H9 (cell line): ENCODE measurements at regions not wholly inside any gene's neighbourhood (a gene's known extent, or its start where the extent isn't known, plus 50 kb on each side); places are given as distances from the start of the nearest gene placed in this dataset.

ENCODE experiments used
- DNase-seq: peaks from one replicate; pipeline ENCODE4 v3.0.0-alpha.2; 2017
- H2AFZ ChIP-seq: one replicate; pipeline ENCODE4 v1.6.1; 2013; ENCODE audit warnings: mild to moderate bottlenecking, low read length, control low read depth, moderate library complexity
- H2AK5ac ChIP-seq: 2 replicates; pipeline ENCODE4 v1.6.1; 2013; ENCODE audit warnings: low read length, control low read depth, mixed read lengths; ENCODE audit not compliant: insufficient read length
- H2BK120ac ChIP-seq: one replicate; pipeline ENCODE4 v1.6.1; 2013; ENCODE audit warnings: low read depth, mild to moderate bottlenecking, low read length, control low read depth, inconsistent platforms; ENCODE audit not compliant: poor library complexity, severe bottlenecking
- H2BK12ac ChIP-seq: 2 replicates; pipeline ENCODE4 v1.6.1; 2013; ENCODE audit warnings: low read length, control low read depth, mixed read lengths, low read depth; ENCODE audit not compliant: insufficient read length
- H2BK15ac ChIP-seq: 2 replicates; pipeline ENCODE4 v1.6.1; 2013; ENCODE audit warnings: low read depth, low read length, control low read depth
- H2BK20ac ChIP-seq: one replicate; pipeline ENCODE4 v1.6.1; 2013; ENCODE audit warnings: low read depth, mild to moderate bottlenecking, low read length, control low read depth, inconsistent platforms; ENCODE audit not compliant: poor library complexity, severe bottlenecking
- H2BK5ac ChIP-seq: 2 replicates; pipeline ENCODE4 v1.6.1; 2013; ENCODE audit warnings: low read length, control low read depth, mixed read lengths; ENCODE audit not compliant: insufficient read length
- H3K14ac ChIP-seq: 2 replicates; pipeline ENCODE4 v1.6.1; 2013; ENCODE audit warnings: low read length, control low read depth; ENCODE audit not compliant: insufficient read depth
- H3K18ac ChIP-seq: 2 replicates; pipeline ENCODE4 v1.6.1; 2013; ENCODE audit warnings: low read depth, mild to moderate bottlenecking, mixed read lengths, low read length, control low read depth; ENCODE audit not compliant: insufficient read length
- H3K23ac ChIP-seq: 2 replicates; pipeline ENCODE4 v1.6.1; 2013; ENCODE audit warnings: low read length, control low read depth, mixed read lengths, low read depth; ENCODE audit not compliant: insufficient read length
- H3K23me2 ChIP-seq: 2 replicates; pipeline ENCODE4 v1.6.1; 2013; ENCODE audit warnings: low read depth, mild to moderate bottlenecking, mixed read lengths, low read length, control low read depth; ENCODE audit not compliant: insufficient read length, poor library complexity, severe bottlenecking
- H3K27ac ChIP-seq: 2 replicates; pipeline ENCODE4 v1.5.1; 2013; ENCODE audit warnings: low read length, control low read depth, mixed read lengths, low read depth; ENCODE audit not compliant: insufficient read length
- H3K27me3 ChIP-seq: 2 replicates; pipeline ENCODE4 v1.6.1; 2013; ENCODE audit warnings: low read length, control low read depth, inconsistent platforms; ENCODE audit not compliant: insufficient read depth
- H3K4ac ChIP-seq: 2 replicates; pipeline ENCODE4 v1.6.1; 2013; ENCODE audit warnings: low read depth, mild to moderate bottlenecking, control low read depth, inconsistent platforms, low read length, moderate library complexity
- H3K4me1 ChIP-seq: 2 replicates; pipeline ENCODE4 v1.6.1; 2013; ENCODE audit warnings: low read length, control low read depth, inconsistent platforms; ENCODE audit not compliant: insufficient read depth
- H3K4me2 ChIP-seq: 2 replicates; pipeline ENCODE4 v1.6.1; 2013; ENCODE audit warnings: low read length, control low read depth, mixed read lengths; ENCODE audit not compliant: insufficient read length, insufficient read depth
- H3K56ac ChIP-seq: 2 replicates; pipeline ENCODE4 v1.6.1; 2013; ENCODE audit warnings: low read depth, mild to moderate bottlenecking, mixed read lengths, low read length, control low read depth; ENCODE audit not compliant: insufficient read length
- H3K79me1 ChIP-seq: 2 replicates; pipeline ENCODE4 v1.6.1; 2013; ENCODE audit warnings: low read depth, mild to moderate bottlenecking, moderate library complexity, low read length, control low read depth, inconsistent platforms; ENCODE audit not compliant: insufficient read depth, poor library complexity, severe bottlenecking
- H3K79me2 ChIP-seq: 2 replicates; pipeline ENCODE4 v1.6.1; 2013; ENCODE audit warnings: low read length, control low read depth, inconsistent platforms; ENCODE audit not compliant: insufficient read depth
- H3K9ac ChIP-seq: 2 replicates; pipeline ENCODE4 v1.6.1; 2013; ENCODE audit warnings: low read length, control low read depth, mixed read lengths; ENCODE audit not compliant: insufficient read length; ENCODE audit errors: extremely low read depth
- H3K9me3 ChIP-seq: one replicate; pipeline ENCODE4 v1.6.1; 2013; ENCODE audit warnings: low read depth, low read length, inconsistent platforms; ENCODE audit not compliant: control insufficient read depth
- H3T11ph ChIP-seq: one replicate; pipeline ENCODE4 v1.6.1; 2013; ENCODE audit warnings: mild to moderate bottlenecking, low read length, control low read depth, inconsistent platforms
- H4K20me1 ChIP-seq: one replicate; pipeline ENCODE4 v1.6.1; 2013; ENCODE audit not compliant: control insufficient read depth, insufficient read length, insufficient read depth
- H4K5ac ChIP-seq: 2 replicates; pipeline ENCODE4 v1.6.1; 2013; ENCODE audit warnings: low read depth, mild to moderate bottlenecking, mixed read lengths, low read length, control low read depth; ENCODE audit not compliant: insufficient read length
- H4K8ac ChIP-seq: replicated peaks from 2 replicates; pipeline ENCODE4 v1.6.1; 2013; ENCODE audit warnings: low read length, control low read depth, mixed read lengths, low read depth; ENCODE audit not compliant: insufficient read length
- H4K91ac ChIP-seq: 2 replicates; pipeline ENCODE4 v1.6.1; 2013; ENCODE audit warnings: low read depth, mild to moderate bottlenecking, moderate library complexity, mixed read lengths, low read length, control low read depth; ENCODE audit not compliant: insufficient read length
- H3K27ac Mint-ChIP-seq, 3 experiments: 2 replicates in 2 of 3; 3 replicates in 1 of 3; pipeline ENCODE4 v1.8.0; 2020 to 2021; ENCODE audit warnings: mixed read lengths in 3 of 3, mild to moderate bottlenecking in 1 of 3, moderate library complexity in 1 of 3
- H3K27me3 Mint-ChIP-seq: 2 replicates; pipeline ENCODE4 v1.8.0; 2021; ENCODE audit warnings: low read depth, mild to moderate bottlenecking, moderate library complexity, mixed read lengths
- H3K36me3 Mint-ChIP-seq, 3 experiments: 2 replicates in 2 of 3; 3 replicates in 1 of 3; pipeline ENCODE4 v1.8.0; 2020 to 2021; ENCODE audit warnings: low read depth in 3 of 3, mixed read lengths in 3 of 3; ENCODE audit not compliant: insufficient read depth in 1 of 3
- H3K4me1 Mint-ChIP-seq, 2 experiments: 2 replicates each; pipeline ENCODE4 v1.8.0; 2020; ENCODE audit warnings: mixed read lengths in 2 of 2
- H3K4me3 Mint-ChIP-seq, 2 experiments: 2 replicates in 1 of 2; 3 replicates in 1 of 2; pipeline ENCODE4 v1.8.0; 2020 to 2021; ENCODE audit warnings: mild to moderate bottlenecking in 2 of 2, mixed read lengths in 2 of 2, moderate library complexity in 1 of 2
- H3K9me3 Mint-ChIP-seq, 2 experiments: 2 replicates in 1 of 2; 3 replicates in 1 of 2; pipeline ENCODE4 v1.8.0; 2020; ENCODE audit warnings: mild to moderate bottlenecking in 2 of 2, mixed read lengths in 2 of 2, moderate library complexity in 1 of 2
- CTCF ChIP-seq: fragments of 200-600 bp; sonication (generic); conservative IDR thresholded peaks from 3 replicates; pipeline ENCODE4 v1.8.0; 2021; ENCODE audit warnings: antibody characterized with exemption, mild to moderate bottlenecking
- WGBS: extraction: QIAGEN DNeasy Blood & Tissue Kit; methylation state at CpG from one replicate; pipeline ENCODE4 v1.1.7; 2013; ENCODE audit warnings: missing lambda C conversion rate, low lambda C conversion rate, mixed read lengths; ENCODE audit not compliant: insufficient read length; ENCODE audit errors: extremely low coverage; 5-methylcytosine and 5-hydroxymethylcytosine counted together

GRCh38 chr19:31908080-31908479, 437.3 kb upstream of the ZNF507 start:
- Histone ChIP-seq H3K27me3 (no peaks in the 10 kb centered on the region), H3K9me3 (no peaks in the 10 kb centered on the region), H2BK12ac (no peak overlapping the region), H3K18ac (no peak overlapping the region), H3K23ac (no peak overlapping the region), H3K56ac (no peak overlapping the region), H3K4me1 (peaks cover 6% of the 10 kb centered on the region; the same call in 1 of the 2 replicates), H3K4me2 (no peak overlapping the region), H3K79me2 (no peaks in the 10 kb centered on the region), H4K91ac (no peak overlapping the region), H3K4ac (no peak overlapping the region), H4K8ac (no peak overlapping the region), H2AFZ (no peak overlapping the region), H3K14ac (no peak overlapping the region), H3T11ph (no peak overlapping the region), H3K9ac (no peak overlapping the region), H2AK5ac (no peak overlapping the region), H3K23me2 (no peaks in the 10 kb centered on the region), H3K79me1 (no peaks in the 10 kb centered on the region), H2BK15ac (no peak overlapping the region), H4K5ac (no peak overlapping the region), H3K27ac (no peak overlapping the region), H2BK20ac (no peak overlapping the region), H2BK120ac (no peak overlapping the region), H4K20me1 (no peaks in the 10 kb centered on the region), H2BK5ac (no peak overlapping the region)
- no peak for TF ChIP-seq CTCF
- no CpG with 5 or more reads among the region's 3 CpGs for WGBS
- Mint-ChIP-seq H3K27me3 (no peaks in the 10 kb centered on the region; the same call in none of the 2 replicates), H3K4me1 (peaks cover 9 to 12% of the 10 kb centered on the region in 2 experiments; a peak in 3 of 4 replicates), H3K27ac (no peak overlapping the region), H3K4me3 (no peak overlapping the region), H3K9me3 (no peaks in the 10 kb centered on the region), H3K36me3 (no peaks in the 10 kb centered on the region)
- no peak for DNase-seq
